ENCODE measurements at regions not wholly inside any gene's neighbourhood (a gene's known extent, or its start where the extent isn't known, plus 50 kb on each side); places are given as distances from the start of the nearest gene placed in this dataset.

DNA sequence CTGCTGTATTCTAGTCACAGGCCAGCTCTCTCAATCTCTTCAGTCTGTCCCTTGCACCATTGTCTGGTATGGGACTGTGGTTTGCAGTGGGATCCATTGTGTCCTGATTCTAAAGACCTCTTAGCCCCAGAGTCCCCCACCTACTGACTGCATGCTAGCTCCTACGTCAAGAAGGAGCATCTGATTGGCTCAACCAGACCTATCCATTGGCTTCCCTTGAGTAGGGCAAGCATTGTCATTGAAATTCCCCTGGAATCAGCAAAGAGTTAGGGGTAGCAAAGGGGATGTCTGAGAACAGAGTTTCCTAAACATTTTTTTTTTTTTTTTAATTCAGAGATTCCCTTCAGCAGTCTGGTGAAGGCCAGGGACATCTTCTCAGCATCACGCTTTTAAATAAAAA is 175.3 kb upstream of the MPHOSPH6 start:
- H3K4me1 Mint-ChIP-seq (ENCODE audit: low read depth) = no peaks in the 10 kb centered on the region
- no peak overlapping the region for H3K27ac Mint-ChIP-seq (ENCODE audit: unreplicated experiment)
- no peak overlapping the region for H3K4me3 Mint-ChIP-seq (ENCODE audit: unreplicated experiment)
- H3K9me3 Mint-ChIP-seq (ENCODE audit: low read depth) = no peaks in the 10 kb centered on the region
- no peak for DNase-seq (ENCODE audit: low spot score)
- TF ChIP-seq, protein P1, sequence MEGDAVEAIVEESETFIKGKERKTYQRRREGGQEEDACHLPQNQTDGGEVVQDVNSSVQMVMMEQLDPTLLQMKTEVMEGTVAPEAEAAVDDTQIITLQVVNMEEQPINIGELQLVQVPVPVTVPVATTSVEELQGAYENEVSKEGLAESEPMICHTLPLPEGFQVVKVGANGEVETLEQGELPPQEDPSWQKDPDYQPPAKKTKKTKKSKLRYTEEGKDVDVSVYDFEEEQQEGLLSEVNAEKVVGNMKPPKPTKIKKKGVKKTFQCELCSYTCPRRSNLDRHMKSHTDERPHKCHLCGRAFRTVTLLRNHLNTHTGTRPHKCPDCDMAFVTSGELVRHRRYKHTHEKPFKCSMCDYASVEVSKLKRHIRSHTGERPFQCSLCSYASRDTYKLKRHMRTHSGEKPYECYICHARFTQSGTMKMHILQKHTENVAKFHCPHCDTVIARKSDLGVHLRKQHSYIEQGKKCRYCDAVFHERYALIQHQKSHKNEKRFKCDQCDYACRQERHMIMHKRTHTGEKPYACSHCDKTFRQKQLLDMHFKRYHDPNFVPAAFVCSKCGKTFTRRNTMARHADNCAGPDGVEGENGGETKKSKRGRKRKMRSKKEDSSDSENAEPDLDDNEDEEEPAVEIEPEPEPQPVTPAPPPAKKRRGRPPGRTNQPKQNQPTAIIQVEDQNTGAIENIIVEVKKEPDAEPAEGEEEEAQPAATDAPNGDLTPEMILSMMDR (IDR thresholded peaks at IDR 0.05) = no peak
- peaks cover 7% of the 10 kb centered on the region for H3K27me3 Mint-ChIP-seq (ENCODE audit: low read depth)
- no peaks in the 10 kb centered on the region for H3K36me3 Mint-ChIP-seq (ENCODE audit: low read depth)

GRCh38 chr16:82344157-82344556 is 174.1 kb upstream of the MPHOSPH6 start:
- TF ChIP-seq, protein P1 (IDR thresholded peaks at IDR 0.05) = peak; percentile 40

GRCh38 chr16:82341146-82341669 is 171.2 kb upstream of the MPHOSPH6 start:
- Mint-ChIP-seq H3K27me3 (ENCODE audit: low read depth) (peaks cover 11% of the 10 kb centered on the region), H3K9me3 (ENCODE audit: low read depth) (no peaks in the 10 kb centered on the region), H3K4me3 (ENCODE audit: unreplicated experiment) (no peak overlapping the region), H3K36me3 (ENCODE audit: low read depth) (no peaks in the 10 kb centered on the region), H3K27ac (ENCODE audit: unreplicated experiment) (no peak overlapping the region), H3K4me1 (ENCODE audit: low read depth) (no peaks in the 10 kb centered on the region)
- no peak for DNase-seq (ENCODE audit: low spot score)
- TF ChIP-seq, protein P1 (IDR thresholded peaks at IDR 0.05) = no peak

More at GRCh38 chr16:82344157-82344556, 174.1 kb upstream of the MPHOSPH6 start:
- Mint-ChIP-seq H3K4me1 (ENCODE audit: low read depth) (no peaks in the 10 kb centered on the region), H3K27me3 (ENCODE audit: low read depth) (peaks cover 11% of the 10 kb centered on the region), H3K9me3 (ENCODE audit: low read depth) (no peaks in the 10 kb centered on the region), H3K36me3 (ENCODE audit: low read depth) (no peaks in the 10 kb centered on the region), H3K4me3 (ENCODE audit: unreplicated experiment) (no peak overlapping the region), H3K27ac (ENCODE audit: unreplicated experiment) (no peak overlapping the region)
- DNase-seq (ENCODE audit: low spot score) = no peak

DNA sequence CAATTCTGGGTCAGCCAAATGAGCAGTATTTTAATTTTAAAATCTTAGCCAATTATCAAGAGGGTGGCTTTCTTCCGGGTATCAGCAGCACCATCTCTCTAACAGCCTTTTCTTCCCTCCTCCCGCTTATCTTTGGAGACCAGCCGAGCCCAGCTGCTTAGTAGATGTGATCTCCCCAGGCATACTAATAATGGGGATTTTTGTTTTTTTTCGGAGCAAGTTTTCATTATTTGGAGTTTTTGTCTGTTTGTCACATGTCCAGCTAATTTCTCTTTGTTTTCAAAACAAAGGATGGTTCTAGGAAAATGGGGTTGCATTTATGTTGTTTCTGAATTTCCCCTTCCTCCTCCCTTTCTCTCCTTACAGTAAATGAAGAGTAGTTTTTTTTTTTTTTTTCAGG is 170.5 kb upstream of the MPHOSPH6 start:
- Mint-ChIP-seq H3K4me3 (ENCODE audit: unreplicated experiment) (no peak overlapping the region), H3K4me1 (ENCODE audit: low read depth) (no peaks in the 10 kb centered on the region), H3K36me3 (ENCODE audit: low read depth) (no peaks in the 10 kb centered on the region), H3K9me3 (ENCODE audit: low read depth) (no peaks in the 10 kb centered on the region), H3K27me3 (ENCODE audit: low read depth) (peaks cover 11% of the 10 kb centered on the region), H3K27ac (ENCODE audit: unreplicated experiment) (no peak overlapping the region)
- no peak for DNase-seq (ENCODE audit: low spot score)
- TF ChIP-seq, protein P1 (IDR thresholded peaks at IDR 0.05) = no peak

GRCh38 chr16:82337355-82337754 is 167.3 kb upstream of the MPHOSPH6 start:
- H3K9me3 Mint-ChIP-seq (ENCODE audit: low read depth) = no peaks in the 10 kb centered on the region
- no peak overlapping the region for H3K4me3 Mint-ChIP-seq (ENCODE audit: unreplicated experiment)
- DNase-seq (ENCODE audit: low spot score) = no peak
- H3K4me1 Mint-ChIP-seq (ENCODE audit: low read depth) = no peaks in the 10 kb centered on the region
- no peak overlapping the region for H3K27ac Mint-ChIP-seq (ENCODE audit: unreplicated experiment)
- TF ChIP-seq, protein P1 (IDR thresholded peaks at IDR 0.05) = no peak
- no peaks in the 10 kb centered on the region for H3K36me3 Mint-ChIP-seq (ENCODE audit: low read depth)
- peaks cover 11% of the 10 kb centered on the region for H3K27me3 Mint-ChIP-seq (ENCODE audit: low read depth)

Measured in chondrocyte (in vitro differentiated cells).